ENCODE measurements at regions not wholly inside any gene's neighbourhood (a gene's known extent, or its start where the extent isn't known, plus 50 kb on each side); places are given as distances from the start of the nearest gene placed in this dataset.

GRCh38 chr1:98021126-98021525, 100.3 kb upstream of the DPYD start:
- no peaks in the 10 kb centered on the region for H3K36me3 ChIP-seq (ENCODE audit: control insufficient read depth, insufficient read depth, low read length)
- H3K9ac ChIP-seq (ENCODE audit: low read length), result no peak overlapping the region
- H3K4me3 ChIP-seq (ENCODE audit: low read depth, low read length), result no peak overlapping the region
- H3K9me3 ChIP-seq (ENCODE audit: control insufficient read depth, insufficient read depth, low read depth, low read length), result no peaks in the 10 kb centered on the region
- H3K27ac ChIP-seq (ENCODE audit: low read depth, low read length), result no peak overlapping the region
- no peaks in the 10 kb centered on the region for H3K4me1 ChIP-seq (ENCODE audit: control insufficient read depth, insufficient read depth, low read length)
- no peaks in the 10 kb centered on the region for H3K27me3 ChIP-seq (ENCODE audit: control insufficient read depth, insufficient read depth, low read length)

GRCh38 chr1:98019747-98020146, 98.9 kb upstream of the DPYD start:
- no peak overlapping the region for H3K27ac ChIP-seq (ENCODE audit: low read depth, low read length)
- H3K4me1 ChIP-seq (ENCODE audit: control insufficient read depth, insufficient read depth, low read length), result no peaks in the 10 kb centered on the region
- no peaks in the 10 kb centered on the region for H3K27me3 ChIP-seq (ENCODE audit: control insufficient read depth, insufficient read depth, low read length)
- H3K36me3 ChIP-seq (ENCODE audit: control insufficient read depth, insufficient read depth, low read length), result no peaks in the 10 kb centered on the region
- no peak overlapping the region for H3K9ac ChIP-seq (ENCODE audit: low read length)
- H3K9me3 ChIP-seq (ENCODE audit: control insufficient read depth, insufficient read depth, low read depth, low read length), result no peaks in the 10 kb centered on the region
- H3K4me3 ChIP-seq (ENCODE audit: low read depth, low read length), result no peak overlapping the region

- H3K36me3 ChIP-seq (ENCODE audit: control insufficient read depth, insufficient read depth, low read length), result no peaks in the 10 kb centered on the region
- no peaks in the 10 kb centered on the region for H3K9me3 ChIP-seq (ENCODE audit: control insufficient read depth, insufficient read depth, low read depth, low read length)
- no peak overlapping the region for H3K9ac ChIP-seq (ENCODE audit: low read length)
- H3K4me1 ChIP-seq (ENCODE audit: control insufficient read depth, insufficient read depth, low read length), result no peaks in the 10 kb centered on the region
- no peak overlapping the region for H3K27ac ChIP-seq (ENCODE audit: low read depth, low read length)
- H3K27me3 ChIP-seq (ENCODE audit: control insufficient read depth, insufficient read depth, low read length), result no peaks in the 10 kb centered on the region
- no peak overlapping the region for H3K4me3 ChIP-seq (ENCODE audit: low read depth, low read length)
Observed at GRCh38 chr1:98018074-98018473, 97.2 kb upstream of the DPYD start.

- H3K27ac ChIP-seq (ENCODE audit: low read depth, low read length), result no peak overlapping the region
- no peaks in the 10 kb centered on the region for H3K27me3 ChIP-seq (ENCODE audit: control insufficient read depth, insufficient read depth, low read length)
- no peak overlapping the region for H3K4me3 ChIP-seq (ENCODE audit: low read depth, low read length)
- no peaks in the 10 kb centered on the region for H3K9me3 ChIP-seq (ENCODE audit: control insufficient read depth, insufficient read depth, low read depth, low read length)
- H3K4me1 ChIP-seq (ENCODE audit: control insufficient read depth, insufficient read depth, low read length), result no peaks in the 10 kb centered on the region
- no peak overlapping the region for H3K9ac ChIP-seq (ENCODE audit: low read length)
- no peaks in the 10 kb centered on the region for H3K36me3 ChIP-seq (ENCODE audit: control insufficient read depth, insufficient read depth, low read length)
Observed at GRCh38 chr1:98017184-98017583, 96.3 kb upstream of the DPYD start.

- H3K36me3 ChIP-seq (ENCODE audit: control insufficient read depth, insufficient read depth, low read length), result no peaks in the 10 kb centered on the region
- no peaks in the 10 kb centered on the region for H3K4me1 ChIP-seq (ENCODE audit: control insufficient read depth, insufficient read depth, low read length)
- no peak overlapping the region for H3K27ac ChIP-seq (ENCODE audit: low read depth, low read length)
- no peak overlapping the region for H3K4me3 ChIP-seq (ENCODE audit: low read depth, low read length)
- H3K9ac ChIP-seq (ENCODE audit: low read length), result no peak overlapping the region
- H3K9me3 ChIP-seq (ENCODE audit: control insufficient read depth, insufficient read depth, low read depth, low read length), result no peaks in the 10 kb centered on the region
- H3K27me3 ChIP-seq (ENCODE audit: control insufficient read depth, insufficient read depth, low read length), result no peaks in the 10 kb centered on the region
Observed at GRCh38 chr1:98008373-98008772, 87.5 kb upstream of the DPYD start.

GRCh38 chr1:98005326-98006010, 84.6 kb upstream of the DPYD start:
- Histone ChIP-seq H3K4me1 (ENCODE audit: control insufficient read depth, insufficient read depth, low read length) (no peaks in the 10 kb centered on the region), H3K9me3 (ENCODE audit: control insufficient read depth, insufficient read depth, low read depth, low read length) (no peaks in the 10 kb centered on the region), H3K9ac (ENCODE audit: low read length) (no peak overlapping the region), H3K27ac (ENCODE audit: low read depth, low read length) (no peak overlapping the region), H3K27me3 (ENCODE audit: control insufficient read depth, insufficient read depth, low read length) (no peaks in the 10 kb centered on the region), H3K4me3 (ENCODE audit: low read depth, low read length) (no peak overlapping the region), H3K36me3 (ENCODE audit: control insufficient read depth, insufficient read depth, low read length) (no peaks in the 10 kb centered on the region)

GRCh38 chr1:98003442-98003841, 82.6 kb upstream of the DPYD start:
- Histone ChIP-seq H3K27ac (ENCODE audit: low read depth, low read length) (no peak overlapping the region), H3K4me1 (ENCODE audit: control insufficient read depth, insufficient read depth, low read length) (no peaks in the 10 kb centered on the region), H3K4me3 (ENCODE audit: low read depth, low read length) (no peak overlapping the region), H3K9me3 (ENCODE audit: control insufficient read depth, insufficient read depth, low read depth, low read length) (no peaks in the 10 kb centered on the region), H3K9ac (ENCODE audit: low read length) (no peak overlapping the region), H3K36me3 (ENCODE audit: control insufficient read depth, insufficient read depth, low read length) (no peaks in the 10 kb centered on the region), H3K27me3 (ENCODE audit: control insufficient read depth, insufficient read depth, low read length) (no peaks in the 10 kb centered on the region)

- Histone ChIP-seq H3K4me3 (ENCODE audit: low read depth, low read length) (no peak overlapping the region), H3K36me3 (ENCODE audit: control insufficient read depth, insufficient read depth, low read length) (no peaks in the 10 kb centered on the region), H3K9me3 (ENCODE audit: control insufficient read depth, insufficient read depth, low read depth, low read length) (no peaks in the 10 kb centered on the region), H3K4me1 (ENCODE audit: control insufficient read depth, insufficient read depth, low read length) (no peaks in the 10 kb centered on the region), H3K9ac (ENCODE audit: low read length) (no peak overlapping the region), H3K27ac (ENCODE audit: low read depth, low read length) (no peak overlapping the region), H3K27me3 (ENCODE audit: control insufficient read depth, insufficient read depth, low read length) (no peaks in the 10 kb centered on the region)
Observed at GRCh38 chr1:98002288-98002687, 81.5 kb upstream of the DPYD start.

GRCh38 chr1:98001764-98002163, 80.9 kb upstream of the DPYD start:
- Histone ChIP-seq H3K36me3 (ENCODE audit: control insufficient read depth, insufficient read depth, low read length) (no peaks in the 10 kb centered on the region), H3K4me1 (ENCODE audit: control insufficient read depth, insufficient read depth, low read length) (no peaks in the 10 kb centered on the region), H3K27me3 (ENCODE audit: control insufficient read depth, insufficient read depth, low read length) (no peaks in the 10 kb centered on the region), H3K4me3 (ENCODE audit: low read depth, low read length) (no peak overlapping the region), H3K9ac (ENCODE audit: low read length) (no peak overlapping the region), H3K27ac (ENCODE audit: low read depth, low read length) (no peak overlapping the region), H3K9me3 (ENCODE audit: control insufficient read depth, insufficient read depth, low read depth, low read length) (no peaks in the 10 kb centered on the region)

GRCh38 chr1:97999320-97999719, 78.5 kb upstream of the DPYD start:
- Histone ChIP-seq H3K9ac (ENCODE audit: low read length) (no peak overlapping the region), H3K4me1 (ENCODE audit: control insufficient read depth, insufficient read depth, low read length) (no peaks in the 10 kb centered on the region)

GRCh38 chr1:97996880-97997279, 76.0 kb upstream of the DPYD start:
- Histone ChIP-seq H3K9me3 (ENCODE audit: control insufficient read depth, insufficient read depth, low read depth, low read length) (no peaks in the 10 kb centered on the region), H3K36me3 (ENCODE audit: control insufficient read depth, insufficient read depth, low read length) (no peaks in the 10 kb centered on the region), H3K4me1 (ENCODE audit: control insufficient read depth, insufficient read depth, low read length) (no peaks in the 10 kb centered on the region), H3K4me3 (ENCODE audit: low read depth, low read length) (no peak overlapping the region), H3K27ac (ENCODE audit: low read depth, low read length) (no peak overlapping the region), H3K27me3 (ENCODE audit: control insufficient read depth, insufficient read depth, low read length) (no peaks in the 10 kb centered on the region), H3K9ac (ENCODE audit: low read length) (no peak overlapping the region)

More at GRCh38 chr1:97999320-97999719, 78.5 kb upstream of the DPYD start:
- H3K27me3 ChIP-seq (ENCODE audit: control insufficient read depth, insufficient read depth, low read length), result no peaks in the 10 kb centered on the region
- no peak overlapping the region for H3K4me3 ChIP-seq (ENCODE audit: low read depth, low read length)
- no peaks in the 10 kb centered on the region for H3K36me3 ChIP-seq (ENCODE audit: control insufficient read depth, insufficient read depth, low read length)
- H3K9me3 ChIP-seq (ENCODE audit: control insufficient read depth, insufficient read depth, low read depth, low read length), result no peaks in the 10 kb centered on the region
- no peak overlapping the region for H3K27ac ChIP-seq (ENCODE audit: low read depth, low read length)
